Glutamatergic neuron (in vitro differentiated cells): ENCODE measurements at regions not wholly inside any gene's neighbourhood (a gene's known extent, or its start where the extent isn't known, plus 50 kb on each side); places are given as distances from the start of the nearest gene placed in this dataset.

Experiments used
- DNase-seq: peaks from one replicate; pipeline ENCODE4 v3.0.0; 2022
- H3K27ac Mint-ChIP-seq: one replicate; pipeline ENCODE4 v1.8.0; 2020; ENCODE audit warnings: mild to moderate bottlenecking, mixed read lengths, inconsistent platforms; ENCODE audit not compliant: unreplicated experiment
- H3K27me3 Mint-ChIP-seq: one replicate; pipeline ENCODE4 v1.8.0; 2020; ENCODE audit warnings: mild to moderate bottlenecking, moderate library complexity, mixed read lengths, inconsistent platforms; ENCODE audit not compliant: unreplicated experiment
- H3K36me3 Mint-ChIP-seq: one replicate; pipeline ENCODE4 v1.8.0; 2020; ENCODE audit warnings: mild to moderate bottlenecking, mixed read lengths, inconsistent platforms; ENCODE audit not compliant: unreplicated experiment
- H3K4me1 Mint-ChIP-seq: one replicate; pipeline ENCODE4 v1.8.0; 2020; ENCODE audit warnings: mild to moderate bottlenecking, low read depth, mixed read lengths, inconsistent platforms; ENCODE audit not compliant: unreplicated experiment
- H3K4me3 Mint-ChIP-seq: one replicate; pipeline ENCODE4 v1.8.0; 2020; ENCODE audit warnings: mild to moderate bottlenecking, mixed read lengths, inconsistent platforms; ENCODE audit not compliant: unreplicated experiment
- H3K9me3 Mint-ChIP-seq: one replicate; pipeline ENCODE4 v1.8.0; 2020; ENCODE audit warnings: mild to moderate bottlenecking, moderate library complexity, mixed read lengths, inconsistent platforms; ENCODE audit not compliant: unreplicated experiment
- CTCF ChIP-seq: fragments of 200-600 bp; sonication (generic); IDR thresholded peaks from one replicate; pipeline ENCODE4 v1.5.0; 2021; ENCODE audit not compliant: partially characterized antibody, unreplicated experiment

GRCh38 chr3:99246010-99246654, 344.6 kb upstream of the DCBLD2 start:
- DNase-seq, result no peak
- Mint-ChIP-seq H3K36me3 (no peaks in the 10 kb centered on the region), H3K27me3 (no peaks in the 10 kb centered on the region), H3K4me1 (no peaks in the 10 kb centered on the region), H3K27ac (no peak overlapping the region), H3K9me3 (no peaks in the 10 kb centered on the region), H3K4me3 (no peak overlapping the region)
- TF ChIP-seq CTCF, result no peak

- H3K4me3 Mint-ChIP-seq, result no peak overlapping the region
- no peak overlapping the region for H3K27ac Mint-ChIP-seq
- no peak for TF ChIP-seq CTCF
- no peaks in the 10 kb centered on the region for H3K9me3 Mint-ChIP-seq
- no peaks in the 10 kb centered on the region for H3K4me1 Mint-ChIP-seq
- H3K27me3 Mint-ChIP-seq, result no peaks in the 10 kb centered on the region
- DNase-seq, result no peak
- no peaks in the 10 kb centered on the region for H3K36me3 Mint-ChIP-seq
These were observed 340.8 kb upstream of the DCBLD2 start for GRCh38 chr3:99242271-99242670.

- H3K27ac Mint-ChIP-seq, result no peak overlapping the region
- no peaks in the 10 kb centered on the region for H3K27me3 Mint-ChIP-seq
- no peak overlapping the region for H3K4me3 Mint-ChIP-seq
- no peak for DNase-seq
- no peak for TF ChIP-seq CTCF
- no peaks in the 10 kb centered on the region for H3K36me3 Mint-ChIP-seq
- H3K9me3 Mint-ChIP-seq, result no peaks in the 10 kb centered on the region
- no peaks in the 10 kb centered on the region for H3K4me1 Mint-ChIP-seq
These were observed 339.2 kb upstream of the DCBLD2 start for GRCh38 chr3:99240700-99241099.

GRCh38 chr3:99236576-99236975, 335.1 kb upstream of the DCBLD2 start:
- Mint-ChIP-seq H3K27me3 (no peaks in the 10 kb centered on the region), H3K4me3 (no peak overlapping the region), H3K27ac (no peak overlapping the region), H3K36me3 (no peaks in the 10 kb centered on the region), H3K4me1 (no peaks in the 10 kb centered on the region), H3K9me3 (no peaks in the 10 kb centered on the region)
- no peak for DNase-seq
- no peak for TF ChIP-seq CTCF

- Mint-ChIP-seq H3K36me3 (no peaks in the 10 kb centered on the region), H3K9me3 (no peaks in the 10 kb centered on the region), H3K27me3 (peaks cover 2% of the 10 kb centered on the region), H3K4me3 (no peak overlapping the region), H3K4me1 (no peaks in the 10 kb centered on the region), H3K27ac (no peak overlapping the region)
- no peak for DNase-seq
- TF ChIP-seq CTCF, result no peak
These were observed 331.2 kb upstream of the DCBLD2 start for GRCh38 chr3:99232696-99233095.
